ENCODE measurements at regions not wholly inside any gene's neighbourhood (a gene's known extent, or its start where the extent isn't known, plus 50 kb on each side); places are given as distances from the start of the nearest gene placed in this dataset.

GRCh38 chr6:165117121-165117520 is 192.3 kb downstream of the C6orf118 start:
- CTCF ChIA-PET, result interaction anchor here (0.7 kb wide), 1 partner anchor 1672 kb away, joined by 3 read pairs; no protein-coding TSS in a partner anchor
- POLR2A ChIA-PET, result no interaction called here
- no peak for TF ChIP-seq SP1 (IDR thresholded peaks at IDR 0.05)
- no peak for TF ChIP-seq HDGF (IDR thresholded peaks at IDR 0.05; ENCODE audit: borderline replicate concordance)
- TF ChIP-seq ELF4 (IDR thresholded peaks at IDR 0.05), result no peak
- TF ChIP-seq CTBP1 (IDR thresholded peaks at IDR 0.05; ENCODE audit: borderline replicate concordance), result no peak
- no peak for TF ChIP-seq FOXA1 (IDR thresholded peaks at IDR 0.05)
- no peak for TF ChIP-seq FOXM1 (IDR thresholded peaks at IDR 0.05; ENCODE audit: borderline replicate concordance)
- no peak for TF ChIP-seq NFRKB (IDR thresholded peaks at IDR 0.05)
- no peak for TF ChIP-seq L3MBTL2 (conservative IDR thresholded peaks at IDR 0.05)
- no peak for TF ChIP-seq TARDBP (IDR thresholded peaks at IDR 0.05)
- TF ChIP-seq LEF1 (IDR thresholded peaks at IDR 0.05; ENCODE audit: borderline replicate concordance), result no peak
- no peak for TF ChIP-seq ZNF384 (IDR thresholded peaks at IDR 0.05)
- TF ChIP-seq ARNT (IDR thresholded peaks at IDR 0.05), result no peak
- TF ChIP-seq SUZ12 (IDR thresholded peaks at IDR 0.05), result no peak
- TF ChIP-seq PKNOX1 (IDR thresholded peaks at IDR 0.05), result no peak
- no peak for TF ChIP-seq BHLHE40 (IDR thresholded peaks at IDR 0.05; ENCODE audit: borderline replicate concordance)
- no peak for TF ChIP-seq FOXK2 (IDR thresholded peaks at IDR 0.05)
- no peak for DNase-seq (ENCODE audit: extremely low spot score)

- ChIA-PET POLR2A (no interaction called here), CTCF (no interaction called here)
- TF ChIP-seq FOXK2 (IDR thresholded peaks at IDR 0.05) (no peak), ARNT (IDR thresholded peaks at IDR 0.05) (no peak), FOXM1 (IDR thresholded peaks at IDR 0.05; ENCODE audit: borderline replicate concordance) (no peak), L3MBTL2 (conservative IDR thresholded peaks at IDR 0.05) (no peak), FOXA1 (IDR thresholded peaks at IDR 0.05) (no peak), BHLHE40 (IDR thresholded peaks at IDR 0.05; ENCODE audit: borderline replicate concordance) (no peak), LEF1 (IDR thresholded peaks at IDR 0.05; ENCODE audit: borderline replicate concordance) (no peak), ELF4 (IDR thresholded peaks at IDR 0.05) (no peak), ZNF384 (IDR thresholded peaks at IDR 0.05) (no peak), SP1 (IDR thresholded peaks at IDR 0.05) (no peak)
- no peak for DNase-seq (ENCODE audit: extremely low spot score)
Measured at GRCh38 chr6:165110860-165111259, 198.5 kb downstream of the C6orf118 start.

GRCh38 chr6:165109011-165109410 is 200.4 kb downstream of the C6orf118 start:
- CTCF ChIA-PET, result no interaction called here
- POLR2A ChIA-PET, result no interaction called here
- no peak for DNase-seq (ENCODE audit: extremely low spot score)
- TF ChIP-seq ELF4 (IDR thresholded peaks at IDR 0.05) (no peak), BHLHE40 (IDR thresholded peaks at IDR 0.05; ENCODE audit: borderline replicate concordance) (no peak), LEF1 (IDR thresholded peaks at IDR 0.05; ENCODE audit: borderline replicate concordance) (no peak), NFRKB (IDR thresholded peaks at IDR 0.05) (no peak)

- CTCF ChIA-PET, result no interaction called here
- DNase-seq (ENCODE audit: extremely low spot score), result no peak
- TF ChIP-seq NFRKB (IDR thresholded peaks at IDR 0.05) (no peak), SUZ12 (IDR thresholded peaks at IDR 0.05) (no peak), ZNF384 (IDR thresholded peaks at IDR 0.05) (no peak), FOXA1 (IDR thresholded peaks at IDR 0.05) (no peak), TARDBP (IDR thresholded peaks at IDR 0.05) (no peak), HDGF (IDR thresholded peaks at IDR 0.05; ENCODE audit: borderline replicate concordance) (no peak), SP1 (IDR thresholded peaks at IDR 0.05) (no peak), ARNT (IDR thresholded peaks at IDR 0.05) (no peak), BHLHE40 (IDR thresholded peaks at IDR 0.05; ENCODE audit: borderline replicate concordance) (no peak), LEF1 (IDR thresholded peaks at IDR 0.05; ENCODE audit: borderline replicate concordance) (no peak), ELF4 (IDR thresholded peaks at IDR 0.05) (no peak), PKNOX1 (IDR thresholded peaks at IDR 0.05) (no peak), FOXM1 (IDR thresholded peaks at IDR 0.05; ENCODE audit: borderline replicate concordance) (no peak), CTBP1 (IDR thresholded peaks at IDR 0.05; ENCODE audit: borderline replicate concordance) (no peak), L3MBTL2 (conservative IDR thresholded peaks at IDR 0.05) (no peak), FOXK2 (IDR thresholded peaks at IDR 0.05) (no peak)
- POLR2A ChIA-PET, result no interaction called here
Measured at GRCh38 chr6:165106261-165106660, 203.1 kb downstream of the C6orf118 start.

GRCh38 chr6:165098165-165098564 is 211.2 kb downstream of the C6orf118 start:
- TF ChIP-seq FOXM1 (IDR thresholded peaks at IDR 0.05; ENCODE audit: borderline replicate concordance) (no peak), HDGF (IDR thresholded peaks at IDR 0.05; ENCODE audit: borderline replicate concordance) (no peak), ARNT (IDR thresholded peaks at IDR 0.05) (no peak), SP1 (IDR thresholded peaks at IDR 0.05) (no peak), LEF1 (IDR thresholded peaks at IDR 0.05; ENCODE audit: borderline replicate concordance) (no peak), CTBP1 (IDR thresholded peaks at IDR 0.05; ENCODE audit: borderline replicate concordance) (no peak), TARDBP (IDR thresholded peaks at IDR 0.05) (no peak), NFRKB (IDR thresholded peaks at IDR 0.05) (no peak), ZNF384 (IDR thresholded peaks at IDR 0.05) (no peak)
- POLR2A ChIA-PET, result no interaction called here
- CTCF ChIA-PET, result interaction anchor here (0.6 kb wide), 2 partner anchors 749 to 1997 kb away, joined by 3 read pairs; no protein-coding TSS in a partner anchor

GRCh38 chr6:165096868-165097267 is 212.5 kb downstream of the C6orf118 start:
- no peak for DNase-seq (ENCODE audit: extremely low spot score)
- ChIA-PET POLR2A (no interaction called here), CTCF (no interaction called here)
- TF ChIP-seq LEF1 (IDR thresholded peaks at IDR 0.05; ENCODE audit: borderline replicate concordance), result no peak
- TF ChIP-seq ZNF384 (IDR thresholded peaks at IDR 0.05), result no peak
- no peak for TF ChIP-seq ARNT (IDR thresholded peaks at IDR 0.05)
- TF ChIP-seq FOXM1 (IDR thresholded peaks at IDR 0.05; ENCODE audit: borderline replicate concordance), result no peak
- TF ChIP-seq FOXA1 (IDR thresholded peaks at IDR 0.05), result no peak
- no peak for TF ChIP-seq FOXK2 (IDR thresholded peaks at IDR 0.05)
- TF ChIP-seq HDGF (IDR thresholded peaks at IDR 0.05; ENCODE audit: borderline replicate concordance), result no peak
- no peak for TF ChIP-seq SP1 (IDR thresholded peaks at IDR 0.05)
- TF ChIP-seq ELF4 (IDR thresholded peaks at IDR 0.05), result no peak
- no peak for TF ChIP-seq CTBP1 (IDR thresholded peaks at IDR 0.05; ENCODE audit: borderline replicate concordance)

More at GRCh38 chr6:165098165-165098564, 211.2 kb downstream of the C6orf118 start:
- DNase-seq (ENCODE audit: extremely low spot score), result peak; percentile 33

GRCh38 chr6:165096209-165096608 is 213.2 kb downstream of the C6orf118 start:
- ChIA-PET CTCF (no interaction called here), POLR2A (no interaction called here)
- no peak for DNase-seq (ENCODE audit: extremely low spot score)
- TF ChIP-seq SUZ12 (IDR thresholded peaks at IDR 0.05), result no peak
- no peak for TF ChIP-seq LEF1 (IDR thresholded peaks at IDR 0.05; ENCODE audit: borderline replicate concordance)
- TF ChIP-seq ZNF384 (IDR thresholded peaks at IDR 0.05), result no peak
- no peak for TF ChIP-seq SP1 (IDR thresholded peaks at IDR 0.05)

Measured in HEK293T (cell line).